Astrocyte of the hippocampus (primary cell): ENCODE measurements at regions not wholly inside any gene's neighbourhood (a gene's known extent, or its start where the extent isn't known, plus 50 kb on each side); places are given as distances from the start of the nearest gene placed in this dataset.

Experiments
- DNase-seq: peaks from one replicate; pipeline ENCODE4 v3.0.0; 2011; ENCODE audit warnings: low read depth, low spot score

DNA sequence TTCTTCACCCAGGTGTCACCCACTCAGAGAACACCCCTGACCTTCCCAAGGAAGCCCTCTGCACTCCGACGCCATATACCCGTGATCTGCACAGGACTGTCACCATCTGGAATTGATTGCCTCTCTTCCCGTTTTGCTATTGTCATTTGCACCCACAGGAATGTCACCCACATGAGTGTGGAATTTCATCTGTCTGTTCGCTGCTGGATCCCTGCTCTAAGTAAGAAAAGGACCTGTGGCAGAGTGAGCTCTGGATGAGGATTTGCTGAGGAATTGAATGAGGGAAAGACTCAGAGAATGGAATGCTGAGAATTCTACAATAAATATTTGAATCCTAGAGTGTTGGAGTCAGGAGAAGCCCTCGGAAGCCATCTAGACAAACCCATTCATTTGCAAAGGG, 233.6 kb upstream of the SULF2 start:
- peak; percentile 84 for DNase-seq

DNA sequence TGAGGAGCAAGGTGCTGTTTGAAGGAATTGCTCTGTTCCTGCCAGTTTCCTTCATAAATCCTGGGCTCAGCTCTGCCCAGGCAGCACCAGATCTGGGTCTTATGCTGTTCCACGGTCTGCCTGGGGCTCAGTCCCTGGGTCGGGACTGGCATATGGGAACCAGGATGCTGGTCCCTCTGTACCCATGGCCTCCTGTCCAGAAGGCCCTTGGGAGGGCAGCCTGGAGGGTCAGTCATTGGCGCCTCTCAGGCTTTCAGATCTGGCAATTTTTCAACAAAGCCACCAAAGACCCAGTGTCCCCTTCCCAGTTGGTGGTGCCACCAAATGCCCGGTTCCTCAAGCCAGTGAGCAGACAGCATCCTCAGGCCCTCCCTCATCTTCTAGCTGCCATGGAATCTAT, 232.7 kb upstream of the SULF2 start:
- no peak for DNase-seq

DNA sequence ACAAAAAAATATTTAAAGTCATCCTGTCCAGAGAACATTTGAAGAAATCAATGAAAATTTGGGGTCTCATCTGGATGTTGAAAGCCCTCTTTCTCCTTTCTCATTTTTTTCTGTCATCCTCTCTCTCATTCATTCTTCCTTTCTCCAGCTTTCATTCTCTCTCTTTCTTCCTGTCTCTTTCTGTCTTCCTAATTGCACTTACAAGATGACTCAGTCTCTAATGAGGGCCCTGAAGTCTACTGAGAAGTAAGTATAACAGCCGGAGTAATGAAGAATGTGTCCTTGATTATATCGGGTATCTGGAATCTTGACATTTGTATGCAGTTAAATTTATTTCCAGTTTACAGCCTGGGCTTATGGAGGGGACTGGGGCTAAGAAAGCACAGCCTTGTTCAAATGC, 232.2 kb upstream of the SULF2 start:
- no peak for DNase-seq

- peak; percentile 79 for DNase-seq
Observed at GRCh38 chr20:48015943-48016723, 230.9 kb upstream of the SULF2 start.

GRCh38 chr20:48015141-48015910, 230.0 kb upstream of the SULF2 start:
- no peak for DNase-seq

GRCh38 chr20:48012401-48012974, 227.2 kb upstream of the SULF2 start:
- peak; percentile 84 for DNase-seq

- no peak for DNase-seq
Observed at GRCh38 chr20:48011025-48011424, 225.7 kb upstream of the SULF2 start.

DNA sequence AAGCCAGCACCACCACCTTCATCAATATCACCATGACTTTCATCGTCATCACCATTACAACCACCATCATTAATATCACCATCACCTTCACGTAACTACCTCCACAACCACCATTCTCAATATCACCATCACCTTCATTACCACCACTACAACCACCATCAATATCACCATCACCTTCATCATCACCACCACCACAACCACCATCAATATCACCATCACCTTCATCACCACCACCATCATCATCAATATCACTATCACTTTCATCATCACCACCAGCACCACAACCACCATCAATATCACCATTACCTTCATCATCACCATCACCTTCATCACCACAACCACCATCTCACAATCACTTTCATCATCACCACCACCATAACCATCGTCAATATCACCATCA, 225.3 kb upstream of the SULF2 start:
- no peak for DNase-seq

DNA sequence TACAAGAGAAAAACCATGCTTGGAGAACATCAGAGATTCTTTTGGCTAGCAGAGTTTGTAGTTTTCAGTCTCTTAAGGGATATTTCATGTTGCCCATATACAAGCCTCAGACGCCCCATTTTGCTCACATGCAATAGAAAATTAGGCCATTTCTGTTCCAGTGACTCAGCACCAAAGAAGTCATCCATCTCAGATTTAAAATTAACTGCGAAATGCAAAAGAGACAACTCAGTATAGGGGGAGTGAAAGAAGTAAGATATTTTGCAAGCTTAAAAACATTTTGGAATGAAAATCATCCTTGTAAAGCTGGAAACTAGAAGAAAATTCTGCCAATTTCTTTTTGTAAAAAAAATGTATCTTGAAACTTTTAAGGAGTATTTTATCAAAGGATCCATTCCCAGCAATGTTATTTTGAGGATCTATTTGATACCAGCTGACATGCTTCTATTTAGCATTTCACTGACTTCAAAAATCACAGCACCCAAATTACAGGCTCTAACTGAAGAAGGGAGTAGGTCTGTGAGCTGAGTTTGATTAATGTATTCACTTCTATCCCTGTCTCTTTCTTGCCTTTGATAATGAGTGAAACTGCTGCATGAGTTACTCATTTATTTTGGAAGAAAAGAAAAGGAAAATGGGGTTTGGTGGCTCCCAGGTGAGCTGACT, 223.7 kb upstream of the SULF2 start:
- DNase-seq: no peak

DNA sequence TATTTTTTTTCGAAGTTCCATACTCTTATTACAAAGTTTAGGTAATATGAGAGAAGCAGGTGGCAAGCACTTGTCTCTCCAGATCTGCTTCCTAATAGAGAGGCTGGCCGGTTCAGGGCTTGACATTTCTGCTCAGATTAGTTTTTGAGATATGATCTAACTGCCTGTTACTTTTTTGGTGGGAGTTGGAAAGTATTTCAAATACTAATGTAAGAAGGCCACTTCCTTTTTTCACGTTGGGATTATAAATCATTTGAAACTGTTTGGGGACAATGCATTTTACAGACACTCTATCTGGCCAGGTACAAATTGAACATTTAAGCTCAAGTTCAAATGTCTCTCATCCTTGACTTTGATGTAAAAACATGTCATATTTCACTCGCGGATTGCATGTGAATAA, 222.1 kb upstream of the SULF2 start:
- no peak for DNase-seq

DNA sequence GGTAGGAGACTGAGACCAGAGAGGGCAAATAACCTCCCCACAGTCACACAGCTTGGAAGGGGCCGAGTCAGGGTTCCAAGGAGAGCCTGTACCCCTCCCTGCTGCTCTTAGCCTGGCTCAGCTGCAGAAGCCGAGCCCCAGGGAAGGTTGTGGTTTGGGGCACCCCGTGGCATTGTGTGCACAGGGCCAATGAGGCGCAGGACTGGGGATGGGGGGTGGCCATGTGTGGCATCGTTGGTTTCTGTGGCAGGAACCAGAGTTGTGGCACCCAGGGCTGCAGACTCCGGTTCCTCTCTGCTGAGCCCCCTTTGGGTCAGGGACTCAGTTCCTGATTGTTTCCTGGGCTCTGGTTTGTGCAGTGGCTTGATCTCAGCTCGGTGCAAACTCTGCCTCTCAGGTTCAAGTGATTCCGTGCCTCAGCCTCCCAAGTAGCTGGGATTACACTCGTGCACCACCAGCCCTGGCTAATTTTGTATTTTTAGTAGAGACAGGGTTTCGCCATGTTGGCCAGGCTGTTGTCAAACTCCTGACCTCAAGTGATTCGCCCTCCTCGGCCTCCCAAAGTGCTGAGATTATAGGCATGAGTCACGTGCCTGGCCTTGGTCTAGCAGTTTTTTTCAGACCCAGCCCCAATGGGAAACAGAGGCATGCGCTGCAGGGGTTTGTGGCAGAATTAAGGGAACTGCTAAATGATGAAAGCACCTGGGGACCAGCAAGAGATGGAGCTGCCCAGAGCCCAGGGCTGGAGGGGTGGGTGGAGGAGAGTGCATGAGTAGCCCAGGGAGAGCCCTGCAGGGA, 221.0 kb upstream of the SULF2 start:
- DNase-seq: no peak

GRCh38 chr20:48003021-48003420, 217.7 kb upstream of the SULF2 start:
- no peak for DNase-seq

GRCh38 chr20:48002517-48002970, 217.3 kb upstream of the SULF2 start:
- no peak for DNase-seq

DNA sequence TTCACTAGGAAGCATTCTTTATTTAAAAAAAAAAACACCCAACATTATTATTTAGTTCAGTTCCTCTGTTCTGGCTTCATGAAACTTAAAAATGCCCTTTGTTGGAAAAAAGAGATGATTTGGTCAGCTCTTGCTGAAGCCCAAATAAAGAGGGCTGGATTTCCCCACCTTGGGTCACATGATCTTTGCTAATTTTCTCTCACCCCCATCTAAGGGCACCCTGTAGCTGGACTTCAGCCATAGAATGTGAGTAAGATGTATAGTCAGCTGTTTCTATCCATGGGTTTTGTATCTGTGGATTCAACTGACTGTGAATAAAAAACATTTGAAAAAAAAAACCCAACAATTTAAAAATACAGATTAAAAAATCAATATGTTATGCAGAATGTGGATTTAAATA, 213.9 kb upstream of the SULF2 start:
- no peak for DNase-seq

- peak; percentile 31 for DNase-seq
Observed at GRCh38 chr20:47998736-47999135, 213.5 kb upstream of the SULF2 start.

DNA sequence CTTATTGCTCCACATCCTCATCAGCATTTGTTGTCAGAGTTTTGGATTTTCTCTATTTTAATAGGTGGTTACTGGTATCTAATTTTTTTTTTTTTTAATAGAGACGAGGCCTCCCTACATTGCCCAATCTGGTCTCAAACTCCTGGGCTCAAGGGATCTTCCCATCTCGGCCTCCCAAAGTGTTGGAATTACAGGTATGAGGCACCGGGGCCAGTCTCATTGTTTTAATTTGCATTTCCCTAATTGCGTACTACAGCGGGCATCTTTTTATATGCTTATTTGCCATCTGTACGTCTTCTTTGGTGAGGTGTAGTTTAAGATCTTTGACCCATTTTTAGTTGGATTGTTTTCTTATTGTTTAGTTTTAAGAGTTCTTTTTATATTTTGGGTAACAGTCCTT, 210.4 kb upstream of the SULF2 start:
- no peak for DNase-seq

DNA sequence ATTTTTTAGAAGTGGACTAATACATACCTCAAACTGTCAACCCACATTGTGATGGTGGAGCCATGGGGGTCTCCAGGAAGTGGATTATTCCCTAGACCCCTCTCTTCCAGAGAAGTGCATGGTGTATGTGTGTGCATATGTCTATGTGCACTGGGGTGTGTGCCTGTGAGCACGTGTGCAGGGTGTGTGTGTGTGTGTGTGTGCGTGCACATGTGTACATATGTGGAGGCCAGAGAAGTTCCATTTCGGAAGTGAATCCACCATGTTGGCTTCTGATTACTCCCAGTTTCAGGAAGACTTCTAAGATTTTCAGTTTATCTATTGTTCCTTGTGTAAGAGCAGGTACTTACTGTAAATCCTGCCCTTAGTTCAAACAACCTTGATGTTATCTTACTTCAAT, 208.5 kb upstream of the SULF2 start:
- DNase-seq: no peak

- no peak for DNase-seq
Observed at GRCh38 chr20:47993035-47993755, 207.9 kb upstream of the SULF2 start.

- no peak for DNase-seq
Observed at GRCh38 chr20:47991875-47992488, 206.7 kb upstream of the SULF2 start.

DNA sequence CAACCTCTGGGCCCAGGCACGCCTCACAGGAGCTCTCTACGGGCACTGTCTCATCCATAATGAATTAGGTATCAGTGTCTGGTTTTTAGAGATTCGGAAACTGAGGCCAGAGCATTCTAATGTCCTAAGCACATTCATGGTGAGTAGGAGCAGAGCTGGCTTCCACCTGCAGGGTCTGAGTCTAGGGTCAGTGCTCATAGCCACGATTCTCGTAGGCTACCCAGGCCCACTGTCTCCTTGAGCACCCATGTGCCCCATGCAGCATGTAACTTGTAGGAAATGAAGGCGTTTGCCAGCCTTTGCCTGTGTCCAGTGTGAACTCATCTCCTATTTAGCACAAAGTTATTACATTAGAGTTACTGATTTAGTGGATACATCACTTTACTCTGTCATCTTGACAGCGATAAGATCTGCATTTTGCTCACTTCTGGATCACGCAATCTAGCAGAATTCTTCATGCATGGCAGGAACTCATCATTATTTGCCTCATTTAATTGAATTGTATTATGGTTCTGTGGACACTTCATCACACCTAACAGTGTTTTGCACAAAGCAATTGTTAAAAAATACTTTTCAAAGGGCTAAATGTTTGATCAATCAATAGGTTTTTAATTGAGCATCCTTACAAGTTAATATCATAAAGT, 205.3 kb upstream of the SULF2 start:
- no peak for DNase-seq
